Natural killer cell treated with Interleukin-12 subunit alpha and Interleukin-12 subunit beta and Interleukin-15 and Interleukin-18, amount 100 ng/mL, for 72 hours (primary cell): ENCODE measurements at regions not wholly inside any gene's neighbourhood (a gene's known extent, or its start where the extent isn't known, plus 50 kb on each side); places are given as distances from the start of the nearest gene placed in this dataset.

Source experiments
- ATAC-seq, 2 donors: fragments of 150-1000 bp; cut with Tn5 transposase in 1 of 2; sonication (Bioruptor Pico), chemical (Tn5 transposase) in 1 of 2; 2 replicates each; pipeline ENCODE4 v1.10.0; 2021
- DNase-seq: peaks from one replicate; pipeline ENCODE4 v3.0.0; 2022; ENCODE audit warnings: low spot score
- H3K27ac Mint-ChIP-seq, 2 donors: 1 replicate in 1 of 2; 2 replicates in 1 of 2; pipeline ENCODE4 v1.8.0; 2022; ENCODE audit warnings: mixed read lengths in 2 of 2, mild to moderate bottlenecking in 1 of 2, moderate library complexity in 1 of 2
- H3K27me3 Mint-ChIP-seq, 2 donors: 1 replicate in 1 of 2; 2 replicates in 1 of 2; pipeline ENCODE4 v1.8.0; 2022; ENCODE audit warnings: mixed read lengths in 2 of 2
- H3K36me3 Mint-ChIP-seq: one replicate; pipeline ENCODE4 v1.8.0; 2022; ENCODE audit warnings: mixed read lengths
- H3K4me1 Mint-ChIP-seq, 2 donors: 1 replicate in 1 of 2; 2 replicates in 1 of 2; pipeline ENCODE4 v1.8.0; 2022; ENCODE audit warnings: low read depth in 2 of 2, mixed read lengths in 2 of 2, mild to moderate bottlenecking in 1 of 2
- H3K4me3 Mint-ChIP-seq: one replicate; pipeline ENCODE4 v1.8.0; 2022; ENCODE audit warnings: mixed read lengths
- H3K9me3 Mint-ChIP-seq: 2 replicates; pipeline ENCODE4 v1.8.0; 2022; ENCODE audit warnings: mixed read lengths

DNA sequence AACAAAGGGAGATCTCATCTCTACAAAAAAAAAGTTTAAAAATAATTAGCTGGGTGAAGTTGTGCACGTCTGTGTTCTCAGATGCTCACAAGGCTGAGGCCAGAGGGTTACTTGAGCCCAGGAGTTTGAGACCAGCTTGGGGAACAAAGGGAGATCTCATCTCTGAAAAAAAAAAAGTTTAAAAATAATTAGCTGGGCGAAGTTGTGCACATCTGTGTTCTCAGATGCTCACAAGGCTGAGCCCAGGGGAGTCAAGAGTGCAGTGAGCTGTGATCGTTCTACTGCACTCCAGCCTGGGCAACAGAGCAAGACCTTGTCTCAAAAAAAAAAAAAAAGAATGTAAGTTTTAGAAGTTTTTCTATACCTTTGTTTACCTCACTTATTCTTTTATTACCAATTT lies 127.3 kb downstream of the FGF9 start:
- Mint-ChIP-seq H3K9me3 (no peaks in the 10 kb centered on the region), H3K4me3 (no peak overlapping the region), H3K27ac (no peak overlapping the region), H3K27me3 (peaks cover 13 to 15% of the 10 kb centered on the region in 2 donors), H3K4me1 (no peaks in the 10 kb centered on the region), H3K36me3 (no peaks in the 10 kb centered on the region)
- no peak for DNase-seq
- no peak for ATAC-seq

DNA sequence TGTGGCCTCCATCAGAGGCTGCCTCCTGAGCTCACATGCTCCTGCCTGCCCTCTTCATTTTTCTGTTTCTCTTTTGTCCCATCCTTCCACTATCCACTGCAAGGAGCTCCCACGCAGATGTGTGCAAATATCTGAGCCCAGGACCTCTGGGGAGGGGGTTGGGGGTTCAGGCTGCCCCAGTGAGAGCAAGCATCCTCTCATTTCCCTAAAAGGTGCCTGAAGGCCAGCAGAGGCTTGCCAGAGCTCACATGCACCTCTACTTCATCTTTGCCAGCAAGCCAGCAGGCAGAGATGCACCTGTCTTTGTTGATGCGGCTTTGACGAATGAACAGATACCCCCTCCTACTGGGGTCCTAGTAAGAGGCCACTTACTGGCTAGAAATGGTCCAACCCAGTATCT lies 128.8 kb downstream of the FGF9 start:
- H3K9me3 Mint-ChIP-seq: no peaks in the 10 kb centered on the region
- H3K27me3 Mint-ChIP-seq: peaks cover 13 to 20% of the 10 kb centered on the region in 2 donors
- no peaks in the 10 kb centered on the region for H3K4me1 Mint-ChIP-seq
- H3K36me3 Mint-ChIP-seq: no peaks in the 10 kb centered on the region
- ATAC-seq (no peak), DNase-seq (no peak)
- H3K4me3 Mint-ChIP-seq: no peak overlapping the region
- H3K27ac Mint-ChIP-seq: no peak overlapping the region

DNA sequence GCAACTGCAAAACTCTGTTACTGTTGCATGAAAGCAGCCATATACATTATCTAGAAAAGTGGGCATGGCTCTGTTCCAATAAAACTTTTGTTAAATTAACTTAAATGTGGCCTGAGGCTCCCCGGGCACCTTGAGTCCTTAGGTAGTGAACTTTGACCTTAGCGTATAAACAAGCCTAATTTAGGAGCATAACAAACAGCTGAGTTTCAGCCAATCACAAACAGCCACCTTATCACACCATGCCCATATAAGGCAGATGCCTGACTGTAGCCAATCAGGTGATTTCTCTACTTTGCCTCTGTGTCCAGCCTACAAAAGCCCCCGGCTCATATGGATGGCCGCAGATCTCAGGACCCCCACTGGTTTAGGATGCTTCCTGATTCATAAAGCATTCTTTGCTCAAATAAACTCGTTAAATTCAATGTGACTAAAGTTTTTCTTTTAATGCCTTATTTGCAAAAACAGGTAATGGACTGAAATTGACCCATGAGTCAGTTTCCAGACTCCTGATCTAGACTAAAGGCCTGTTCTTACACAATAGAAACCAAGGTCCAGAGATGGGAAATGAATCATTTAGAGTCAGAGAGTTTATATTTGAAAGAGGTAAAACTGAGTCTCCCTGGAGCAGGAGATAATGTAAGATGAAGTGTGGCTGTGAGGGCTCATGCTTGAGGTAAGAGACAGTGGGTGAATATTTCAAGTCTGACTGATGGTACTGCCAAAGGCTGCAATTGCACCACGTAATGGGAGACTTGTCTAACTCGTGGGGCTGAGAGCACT lies 130.2 kb downstream of the FGF9 start:
- no peaks in the 10 kb centered on the region for H3K4me1 Mint-ChIP-seq
- ATAC-seq: no peak
- H3K27ac Mint-ChIP-seq: no peak overlapping the region
- H3K9me3 Mint-ChIP-seq: no peaks in the 10 kb centered on the region
- no peak overlapping the region for H3K4me3 Mint-ChIP-seq
- H3K27me3 Mint-ChIP-seq: peaks cover 10 to 22% of the 10 kb centered on the region in 2 donors
- H3K36me3 Mint-ChIP-seq: no peaks in the 10 kb centered on the region
- DNase-seq: no peak

DNA sequence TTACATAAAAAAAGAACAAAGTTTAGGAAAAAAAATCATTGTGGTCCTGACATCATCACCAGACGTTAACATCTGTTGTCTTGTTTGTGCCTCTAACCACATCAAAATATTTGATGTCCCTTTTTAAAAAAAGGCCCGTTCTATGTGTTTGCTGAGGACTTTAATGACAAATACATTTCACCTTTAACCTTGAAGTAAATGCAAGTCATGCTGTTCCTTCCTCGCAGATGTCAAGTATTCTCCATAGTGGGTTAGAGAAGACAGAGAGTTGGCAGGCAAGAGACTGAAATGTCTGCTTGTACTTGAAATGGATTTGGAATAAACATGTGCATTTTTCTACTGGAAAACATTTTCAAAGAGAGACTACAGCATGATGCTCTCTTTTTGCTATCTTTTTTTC lies 134.9 kb downstream of the FGF9 start:
- Mint-ChIP-seq H3K9me3 (no peaks in the 10 kb centered on the region), H3K4me1 (no peaks in the 10 kb centered on the region), H3K27ac (no peak overlapping the region), H3K36me3 (no peaks in the 10 kb centered on the region), H3K27me3 (peaks cover 16 to 48% of the 10 kb centered on the region in 2 donors), H3K4me3 (no peak overlapping the region)
- ATAC-seq (no peak), DNase-seq (no peak)

DNA sequence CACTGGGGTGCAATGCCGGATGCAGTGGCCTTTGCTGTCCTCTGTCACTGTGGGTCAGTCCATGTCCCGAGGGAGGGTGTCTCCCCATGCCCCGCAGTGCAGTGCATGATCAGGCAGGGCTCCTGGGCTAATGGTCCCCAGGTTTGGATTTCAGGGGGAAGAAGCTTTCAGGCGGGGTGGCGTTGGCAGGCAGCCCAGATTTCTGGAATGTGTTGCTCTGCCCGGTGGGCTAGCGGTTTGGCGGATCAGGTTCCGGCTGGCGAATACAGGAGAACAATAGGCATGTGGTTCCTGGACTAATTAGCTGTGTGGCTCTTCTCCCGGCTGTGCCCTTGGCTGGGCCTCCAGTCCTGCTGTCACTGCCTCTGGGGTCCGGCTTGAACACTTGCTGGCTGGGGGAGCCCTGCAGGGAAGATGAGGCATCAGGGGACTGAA lies 141.3 kb downstream of the FGF9 start:
- no peaks in the 10 kb centered on the region for H3K36me3 Mint-ChIP-seq
- H3K27ac Mint-ChIP-seq: no peak overlapping the region
- peak in 1 of 2 donors; percentile 55 for ATAC-seq
- peaks cover 18 to 42% of the 10 kb centered on the region in 2 donors for H3K27me3 Mint-ChIP-seq
- no peaks in the 10 kb centered on the region for H3K9me3 Mint-ChIP-seq
- no peak overlapping the region for H3K4me3 Mint-ChIP-seq
- H3K4me1 Mint-ChIP-seq: no peaks in the 10 kb centered on the region
- DNase-seq: no peak

DNA sequence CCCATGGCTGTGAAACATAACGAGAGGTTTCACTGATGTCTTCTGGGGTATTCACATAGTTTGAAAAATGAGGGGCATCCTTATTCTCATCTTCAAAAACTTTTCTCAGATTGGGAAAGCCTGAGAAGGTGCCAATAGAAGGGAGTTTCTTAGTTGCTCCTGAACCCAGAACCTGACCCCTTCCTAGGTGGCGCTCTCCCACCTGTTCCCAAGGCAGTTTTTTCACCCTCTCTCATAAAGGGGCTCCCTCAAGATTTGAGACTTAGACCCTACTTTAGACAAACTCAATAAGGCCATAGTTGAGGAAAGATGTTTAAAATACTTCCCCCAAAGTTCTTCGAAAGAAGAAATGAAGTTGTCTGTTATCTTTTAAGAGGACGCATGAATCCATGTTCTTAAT lies 142.2 kb downstream of the FGF9 start:
- Mint-ChIP-seq H3K27me3 (peaks cover 15 to 35% of the 10 kb centered on the region in 2 donors), H3K36me3 (no peaks in the 10 kb centered on the region), H3K4me3 (no peak overlapping the region), H3K9me3 (no peaks in the 10 kb centered on the region), H3K4me1 (no peaks in the 10 kb centered on the region), H3K27ac (no peak overlapping the region)
- DNase-seq (no peak), ATAC-seq (no peak)

DNA sequence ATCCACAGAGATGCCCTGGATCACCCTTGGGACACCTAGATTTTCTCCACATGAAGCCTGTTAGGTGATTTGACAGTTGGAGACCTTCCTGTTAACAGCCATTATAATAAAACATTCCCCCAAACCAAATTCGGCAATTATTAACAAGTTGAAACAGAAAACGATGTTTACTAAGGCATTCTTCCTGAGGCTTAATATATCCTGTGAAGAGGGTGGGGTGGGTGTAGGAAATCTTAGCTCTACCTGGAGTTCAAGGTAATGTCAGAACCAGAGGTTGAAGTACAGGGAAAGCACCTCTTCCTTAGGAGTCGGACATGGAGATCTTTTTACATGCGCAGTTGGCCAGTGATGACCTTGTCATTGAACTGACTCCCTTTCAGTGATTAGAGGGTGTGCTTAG lies 143.0 kb downstream of the FGF9 start:
- no peaks in the 10 kb centered on the region for H3K9me3 Mint-ChIP-seq
- ATAC-seq (no peak), DNase-seq (no peak)
- peaks cover 15 to 35% of the 10 kb centered on the region in 2 donors for H3K27me3 Mint-ChIP-seq
- no peaks in the 10 kb centered on the region for H3K36me3 Mint-ChIP-seq
- H3K4me3 Mint-ChIP-seq: no peak overlapping the region
- H3K27ac Mint-ChIP-seq: no peak overlapping the region
- no peaks in the 10 kb centered on the region for H3K4me1 Mint-ChIP-seq

DNA sequence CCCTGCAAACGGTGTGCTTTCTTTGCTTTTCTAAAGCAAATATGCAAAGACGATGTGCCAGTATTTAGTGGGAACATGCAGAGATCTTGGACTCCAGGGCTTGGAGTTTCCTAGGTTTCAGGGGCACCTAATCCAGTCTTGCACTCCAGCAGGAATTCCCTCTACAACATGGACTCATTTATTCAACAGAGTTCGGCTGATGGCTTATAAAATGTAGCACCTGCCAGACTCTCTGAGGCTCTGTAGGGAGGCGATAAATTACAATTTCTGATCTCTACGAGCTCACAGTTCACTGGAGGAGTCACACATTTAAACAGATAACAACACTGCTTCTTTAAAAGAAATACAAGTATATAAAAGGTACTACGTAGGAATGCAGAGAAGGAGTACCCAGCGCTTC lies 143.7 kb downstream of the FGF9 start:
- Mint-ChIP-seq H3K4me3 (no peak overlapping the region), H3K36me3 (no peaks in the 10 kb centered on the region), H3K9me3 (no peaks in the 10 kb centered on the region), H3K27me3 (peaks cover 15 to 35% of the 10 kb centered on the region in 2 donors), H3K4me1 (no peaks in the 10 kb centered on the region), H3K27ac (no peak overlapping the region)
- no peak for DNase-seq
- no peak for ATAC-seq

DNA sequence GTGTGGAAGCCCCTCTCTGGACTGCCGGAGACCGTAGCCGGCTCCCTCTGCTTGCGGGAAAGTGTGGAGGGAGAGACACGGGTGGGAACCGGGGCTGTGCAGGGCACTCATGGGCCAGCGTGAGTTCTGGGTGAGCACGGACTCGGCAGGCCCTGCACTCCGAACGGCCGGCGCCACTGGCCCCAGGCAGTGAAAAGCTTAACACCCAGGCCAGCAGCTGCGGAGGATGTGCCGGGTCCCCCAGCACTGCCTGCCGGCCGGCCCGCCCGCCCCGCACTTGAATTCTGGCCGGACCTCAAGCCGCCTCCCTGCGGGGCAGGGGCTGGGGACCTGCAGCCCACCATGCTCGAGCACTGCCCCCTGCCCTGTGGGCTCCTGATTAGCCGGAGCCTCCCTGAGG lies 147.0 kb downstream of the FGF9 start:
- Mint-ChIP-seq H3K27me3 (peaks cover 5 to 14% of the 10 kb centered on the region in 2 donors), H3K9me3 (no peaks in the 10 kb centered on the region), H3K4me1 (no peaks in the 10 kb centered on the region), H3K36me3 (no peaks in the 10 kb centered on the region), H3K27ac (no peak overlapping the region), H3K4me3 (no peak overlapping the region)
- no peak for ATAC-seq
- DNase-seq: no peak

DNA sequence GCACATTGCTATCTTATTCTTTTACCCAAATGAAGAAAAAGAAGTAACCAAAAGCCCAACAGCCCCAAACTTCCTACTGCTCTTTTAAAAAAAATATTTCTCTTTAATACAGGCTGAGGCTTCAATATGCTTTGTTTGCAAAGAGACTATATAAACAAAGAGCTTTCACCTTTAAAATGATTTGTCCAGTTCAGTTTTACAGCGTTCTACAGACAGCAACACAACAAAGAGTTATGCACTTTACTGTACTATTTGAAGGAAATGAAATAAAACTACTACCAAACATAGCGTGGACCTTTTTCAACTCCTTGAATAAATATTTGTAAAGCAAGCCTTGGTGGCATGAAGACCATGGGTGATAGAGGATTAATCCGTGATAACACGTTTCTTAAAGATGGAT lies 151.2 kb downstream of the FGF9 start:
- DNase-seq: no peak
- no peak overlapping the region for H3K4me3 Mint-ChIP-seq
- no peaks in the 10 kb centered on the region for H3K36me3 Mint-ChIP-seq
- peaks cover 3 to 10% of the 10 kb centered on the region in 2 donors for H3K4me1 Mint-ChIP-seq
- no peak overlapping the region for H3K27ac Mint-ChIP-seq
- H3K27me3 Mint-ChIP-seq: peaks cover 0 to 3% of the 10 kb centered on the region in 2 donors
- no peaks in the 10 kb centered on the region for H3K9me3 Mint-ChIP-seq
- no peak for ATAC-seq

DNA sequence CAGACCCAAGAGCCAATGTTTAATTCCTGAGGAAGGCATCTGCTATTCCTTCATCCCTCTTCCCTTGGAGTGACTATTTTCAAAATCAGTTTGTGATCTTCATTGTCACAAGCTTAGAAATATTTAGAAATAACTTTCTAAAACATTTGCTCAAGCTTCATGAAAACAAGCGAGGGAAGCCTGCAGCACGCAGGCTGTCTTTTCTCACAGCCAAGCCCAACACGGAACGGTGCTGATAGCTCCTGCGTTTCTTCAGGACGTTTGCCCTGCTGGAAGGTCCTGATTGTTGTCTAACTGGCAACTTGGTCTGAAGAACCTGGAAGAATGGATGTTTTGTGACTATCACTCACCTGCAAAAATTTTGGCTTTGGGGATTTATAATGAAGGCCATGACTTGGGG lies 152.5 kb downstream of the FGF9 start:
- peaks cover 3 to 10% of the 10 kb centered on the region in 2 donors for H3K4me1 Mint-ChIP-seq
- no peak for ATAC-seq
- no peaks in the 10 kb centered on the region for H3K9me3 Mint-ChIP-seq
- H3K4me3 Mint-ChIP-seq: no peak overlapping the region
- DNase-seq: no peak
- H3K27me3 Mint-ChIP-seq: peaks cover 0 to 3% of the 10 kb centered on the region in 2 donors
- H3K27ac Mint-ChIP-seq: no peak overlapping the region
- no peaks in the 10 kb centered on the region for H3K36me3 Mint-ChIP-seq

DNA sequence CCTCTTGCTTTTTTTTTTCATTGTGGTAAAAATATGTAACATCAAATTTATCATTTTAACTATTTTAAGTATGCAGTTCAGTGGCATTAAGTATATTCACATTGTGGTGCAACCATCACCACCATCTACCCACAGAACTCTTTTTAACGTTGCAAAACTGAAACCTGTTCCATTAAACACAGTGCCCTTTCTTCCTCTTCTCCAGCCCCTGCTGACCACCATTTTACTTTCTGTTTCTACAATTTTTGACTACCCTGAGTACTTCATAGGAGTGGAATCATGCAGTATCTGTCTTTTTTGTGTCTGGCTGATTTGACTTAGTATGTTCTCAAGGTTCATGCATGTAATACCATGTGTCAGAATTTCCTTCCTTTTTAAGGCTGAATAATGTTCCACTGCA lies 153.1 kb downstream of the FGF9 start:
- DNase-seq: no peak

DNA sequence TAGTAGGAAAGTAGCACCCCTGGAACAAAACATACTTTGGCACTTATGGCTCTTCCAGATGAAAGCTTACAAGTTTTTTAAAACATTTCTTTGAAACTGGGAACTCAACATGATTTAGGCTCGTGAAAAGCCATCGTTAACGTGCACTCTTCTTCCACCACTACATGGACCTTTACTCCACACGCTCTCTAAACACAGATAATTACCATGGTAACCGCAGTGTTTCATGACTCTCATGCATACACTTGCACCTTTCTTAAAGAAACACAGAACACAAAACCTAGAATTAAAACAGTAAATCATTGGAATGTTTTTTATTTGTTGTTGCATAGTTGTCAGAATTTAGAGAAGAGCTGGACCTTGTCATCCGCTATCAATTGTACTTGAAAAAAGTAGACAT lies 154.3 kb downstream of the FGF9 start:
- no peak overlapping the region for H3K27ac Mint-ChIP-seq
- no peak for DNase-seq
- no peaks in the 10 kb centered on the region for H3K9me3 Mint-ChIP-seq
- ATAC-seq: no peak
- peaks cover 8% of the 10 kb centered on the region in 2 donors for H3K27me3 Mint-ChIP-seq
- H3K4me3 Mint-ChIP-seq: no peak overlapping the region
- no peaks in the 10 kb centered on the region for H3K36me3 Mint-ChIP-seq
- H3K4me1 Mint-ChIP-seq: peaks cover 3 to 10% of the 10 kb centered on the region in 2 donors

More for the DNA sequence above, 153.1 kb downstream of the FGF9 start:
- Mint-ChIP-seq H3K9me3 (no peaks in the 10 kb centered on the region), H3K27me3 (peaks cover 0 to 3% of the 10 kb centered on the region in 2 donors), H3K4me3 (no peak overlapping the region), H3K27ac (no peak overlapping the region), H3K36me3 (no peaks in the 10 kb centered on the region), H3K4me1 (peaks cover 3 to 10% of the 10 kb centered on the region in 2 donors)
- ATAC-seq: peak; percentile 38 to 52

DNA sequence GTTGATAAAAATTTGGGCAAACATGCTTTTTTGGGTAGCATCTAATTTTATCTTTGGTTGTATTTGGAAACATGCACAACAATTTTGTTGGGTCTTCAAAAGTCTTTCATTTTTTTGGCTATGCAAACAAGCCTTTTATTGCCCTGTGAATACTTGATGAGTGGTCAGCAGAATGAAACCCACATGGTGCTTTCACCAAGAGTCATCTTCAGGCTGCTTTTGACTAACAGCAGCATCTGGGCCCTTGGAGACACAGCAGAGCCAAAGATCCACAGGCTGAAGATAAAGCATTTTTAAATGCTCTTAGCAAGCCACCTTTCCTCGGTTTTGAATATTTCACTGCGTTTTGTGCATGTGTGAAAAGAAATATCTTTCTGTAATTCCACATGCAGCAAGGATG lies 154.9 kb downstream of the FGF9 start:
- no peaks in the 10 kb centered on the region for H3K9me3 Mint-ChIP-seq
- no peak overlapping the region for H3K27ac Mint-ChIP-seq
- ATAC-seq (no peak), DNase-seq (no peak)
- peaks cover 8% of the 10 kb centered on the region in 2 donors for H3K27me3 Mint-ChIP-seq
- peaks cover 3 to 10% of the 10 kb centered on the region in 2 donors for H3K4me1 Mint-ChIP-seq
- H3K4me3 Mint-ChIP-seq: no peak overlapping the region
- no peaks in the 10 kb centered on the region for H3K36me3 Mint-ChIP-seq
